Epithelial cell of proximal tubule (primary cell): ENCODE measurements at regions not wholly inside any gene's neighbourhood (a gene's known extent, or its start where the extent isn't known, plus 50 kb on each side); places are given as distances from the start of the nearest gene placed in this dataset.
"Not testable (repeated sequence)": the region's sequence is repeated elsewhere in the genome, so short reads cannot be mapped to it uniquely, and the experiment has no call there.

Source experiments
- DNase-seq: peaks from one replicate; pipeline ENCODE4 v3.0.0-alpha.2; 2011; ENCODE audit warnings: low read depth
- H3K4me3 ChIP-seq: 2 replicates; pipeline ENCODE4 v1.5.1; 2011; ENCODE audit warnings: low read depth, mild to moderate bottlenecking, low read length
- TF ChIP-seq, protein P1 (sequence below): conservative IDR thresholded peaks from 2 replicates; pipeline ENCODE4 v1.5.1; 2012; ENCODE audit warnings: low read depth, mild to moderate bottlenecking, low read length

DNA sequence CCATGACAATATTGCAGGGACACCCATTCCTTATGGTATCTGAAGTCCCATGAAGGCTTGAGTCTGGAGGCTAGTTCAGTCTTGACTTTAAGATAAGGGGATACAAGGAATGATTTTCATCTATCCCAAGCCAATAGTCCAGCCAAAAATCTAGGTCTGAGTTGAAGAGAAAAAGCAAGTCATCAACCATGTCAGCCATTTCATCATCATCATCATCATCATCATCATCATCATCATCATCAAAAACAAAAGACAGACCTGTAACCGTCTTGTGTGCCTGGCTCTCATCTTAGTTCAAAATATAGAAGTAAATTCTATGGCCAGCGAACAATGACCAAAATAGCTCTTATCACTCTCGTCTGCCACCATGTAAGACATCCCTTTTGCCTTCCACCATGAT is 59.5 kb upstream of the FAM90A26 start:
- DNase-seq, H3K4me3 ChIP-seq: not testable (repeated sequence)

DNA sequence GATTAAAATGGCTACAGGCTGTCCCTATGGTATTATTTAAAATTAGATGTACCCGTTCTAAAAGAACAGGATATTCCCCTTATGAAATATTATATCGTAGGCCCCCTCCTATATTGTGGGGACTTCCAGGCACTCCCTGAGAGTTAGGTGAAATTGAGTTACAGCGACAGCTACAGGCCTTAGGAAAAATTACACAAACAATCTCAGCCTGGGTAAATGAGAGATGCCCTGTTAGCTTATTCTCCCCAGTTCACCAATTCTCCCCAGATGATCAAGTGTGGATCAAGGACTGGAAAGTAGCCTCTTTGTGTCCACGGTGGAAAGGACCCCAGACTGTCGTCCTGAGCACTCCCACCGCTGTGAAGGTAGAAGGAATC is 67.1 kb upstream of the FAM90A26 start:
- TF ChIP-seq, protein P1, sequence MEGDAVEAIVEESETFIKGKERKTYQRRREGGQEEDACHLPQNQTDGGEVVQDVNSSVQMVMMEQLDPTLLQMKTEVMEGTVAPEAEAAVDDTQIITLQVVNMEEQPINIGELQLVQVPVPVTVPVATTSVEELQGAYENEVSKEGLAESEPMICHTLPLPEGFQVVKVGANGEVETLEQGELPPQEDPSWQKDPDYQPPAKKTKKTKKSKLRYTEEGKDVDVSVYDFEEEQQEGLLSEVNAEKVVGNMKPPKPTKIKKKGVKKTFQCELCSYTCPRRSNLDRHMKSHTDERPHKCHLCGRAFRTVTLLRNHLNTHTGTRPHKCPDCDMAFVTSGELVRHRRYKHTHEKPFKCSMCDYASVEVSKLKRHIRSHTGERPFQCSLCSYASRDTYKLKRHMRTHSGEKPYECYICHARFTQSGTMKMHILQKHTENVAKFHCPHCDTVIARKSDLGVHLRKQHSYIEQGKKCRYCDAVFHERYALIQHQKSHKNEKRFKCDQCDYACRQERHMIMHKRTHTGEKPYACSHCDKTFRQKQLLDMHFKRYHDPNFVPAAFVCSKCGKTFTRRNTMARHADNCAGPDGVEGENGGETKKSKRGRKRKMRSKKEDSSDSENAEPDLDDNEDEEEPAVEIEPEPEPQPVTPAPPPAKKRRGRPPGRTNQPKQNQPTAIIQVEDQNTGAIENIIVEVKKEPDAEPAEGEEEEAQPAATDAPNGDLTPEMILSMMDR: peak; percentile 42
- DNase-seq: not testable (repeated sequence)

DNA sequence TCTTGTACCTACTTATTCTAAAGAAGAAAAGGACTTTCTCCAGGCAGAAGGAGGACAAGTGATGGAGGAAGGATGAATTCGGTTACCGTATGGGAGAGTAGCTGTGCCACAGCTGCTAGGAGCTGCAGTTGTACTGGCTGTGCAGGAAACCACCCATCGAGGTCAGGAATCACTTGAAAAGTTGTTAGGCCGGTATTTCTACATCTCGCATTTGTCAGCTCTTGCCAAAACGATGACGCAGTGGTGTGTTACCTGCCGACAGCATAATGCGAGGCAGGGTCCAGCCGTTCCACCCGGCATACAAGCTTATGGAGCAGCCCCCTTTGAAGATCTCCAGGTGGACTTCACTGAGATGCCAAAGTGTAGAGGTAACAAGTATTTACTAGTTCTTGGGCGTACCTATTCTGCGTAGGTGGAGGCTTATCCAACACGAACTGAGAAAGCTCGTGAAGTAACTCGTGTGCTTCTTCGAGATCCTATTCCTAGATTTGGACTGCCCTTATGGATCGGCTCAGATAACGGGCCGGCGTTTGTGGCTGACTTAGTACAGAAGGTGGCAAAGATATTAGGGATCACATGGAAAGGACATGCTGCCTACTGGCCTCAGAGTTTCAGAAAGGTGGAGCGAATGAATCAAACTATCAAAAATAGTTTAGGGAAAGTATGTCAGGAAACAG is 67.6 kb upstream of the FAM90A26 start:
- H3K4me3 ChIP-seq, DNase-seq: not testable (repeated sequence)

More for the DNA sequence above, 67.1 kb upstream of the FAM90A26 start:
- not testable (repeated sequence) for H3K4me3 ChIP-seq

DNA sequence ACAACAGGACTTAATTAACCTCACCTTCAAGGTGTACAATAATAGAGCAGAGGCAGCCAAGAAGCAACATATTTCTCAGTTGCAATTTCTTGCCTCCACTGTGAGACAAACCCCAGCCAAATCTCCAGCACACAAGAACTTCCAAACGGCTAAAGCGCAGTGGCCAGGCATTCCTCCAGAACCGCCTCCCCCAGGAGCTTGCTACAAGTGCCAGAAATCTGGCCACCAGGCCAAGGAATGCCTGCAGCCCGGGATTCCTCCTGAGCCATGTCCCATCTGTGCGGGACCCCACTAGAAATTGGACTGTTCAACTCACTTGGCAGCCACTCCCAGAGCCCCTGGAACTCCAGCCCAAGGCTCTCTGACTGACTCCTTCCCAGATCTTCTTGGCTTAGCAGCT is 73.9 kb upstream of the FAM90A26 start:
- not testable (repeated sequence) for H3K4me3 ChIP-seq, DNase-seq

DNA sequence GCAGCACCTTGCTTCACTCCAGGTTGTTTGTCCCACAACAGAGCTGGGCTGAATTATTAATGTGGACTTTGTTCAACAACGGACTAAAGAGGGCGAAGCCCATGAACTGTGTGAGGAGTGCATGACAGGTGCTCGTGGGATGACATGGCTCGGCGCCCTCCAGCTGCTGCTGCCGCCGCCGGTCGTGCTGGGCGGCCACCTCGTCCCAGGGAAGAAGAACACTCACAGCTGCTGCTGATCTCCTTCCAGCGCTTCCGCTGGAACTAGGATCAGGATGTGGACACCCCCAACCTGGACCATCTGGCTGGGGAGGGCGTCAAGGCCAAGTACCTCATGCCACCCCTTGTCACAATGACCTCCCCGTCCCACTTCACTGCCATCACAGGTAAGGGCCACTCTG is 91.4 kb upstream of the FAM90A26 start:
- DNase-seq, H3K4me3 ChIP-seq: not testable (repeated sequence)

DNA sequence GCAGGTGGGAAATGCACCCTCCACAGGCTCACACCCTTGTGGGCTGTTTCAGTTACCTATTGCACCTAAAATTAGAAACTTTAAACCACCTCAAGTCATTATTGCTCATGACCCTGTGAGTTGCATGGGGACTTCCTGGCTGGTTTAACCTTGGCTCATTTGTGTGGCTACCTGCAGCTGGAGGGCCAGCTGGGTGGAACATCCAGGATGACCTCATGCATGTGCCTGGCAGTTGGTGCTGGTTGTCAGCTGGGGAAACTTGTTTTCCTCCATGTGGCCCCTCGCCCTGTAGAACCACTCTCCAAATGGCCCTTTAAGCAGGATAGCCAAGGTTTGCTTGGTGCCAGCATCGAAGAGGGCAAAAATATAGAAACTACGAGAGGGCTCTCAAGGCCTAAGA is 93.2 kb upstream of the FAM90A26 start:
- not testable (repeated sequence) for H3K4me3 ChIP-seq
- DNase-seq: peak; percentile 15

DNA sequence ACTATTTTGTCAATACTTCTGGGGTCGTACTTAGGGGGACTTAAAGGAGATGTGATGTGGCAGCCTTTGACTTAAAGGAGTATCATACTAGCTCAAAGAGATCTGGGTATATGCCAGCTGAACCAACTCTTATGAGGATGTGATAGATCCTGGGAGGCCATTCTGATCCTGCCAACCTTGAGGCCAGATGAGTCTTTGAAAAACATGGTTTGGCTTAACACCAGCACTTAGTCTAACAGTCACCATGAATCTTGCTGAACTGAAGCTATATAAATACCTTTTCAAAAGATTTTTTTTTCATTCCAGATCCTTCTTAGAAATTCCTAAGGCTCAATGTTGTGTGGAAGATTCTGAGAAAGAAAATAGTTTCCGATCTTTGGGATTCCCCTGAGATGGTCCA is 93.7 kb upstream of the FAM90A26 start:
- not testable (repeated sequence) for DNase-seq, H3K4me3 ChIP-seq

DNA sequence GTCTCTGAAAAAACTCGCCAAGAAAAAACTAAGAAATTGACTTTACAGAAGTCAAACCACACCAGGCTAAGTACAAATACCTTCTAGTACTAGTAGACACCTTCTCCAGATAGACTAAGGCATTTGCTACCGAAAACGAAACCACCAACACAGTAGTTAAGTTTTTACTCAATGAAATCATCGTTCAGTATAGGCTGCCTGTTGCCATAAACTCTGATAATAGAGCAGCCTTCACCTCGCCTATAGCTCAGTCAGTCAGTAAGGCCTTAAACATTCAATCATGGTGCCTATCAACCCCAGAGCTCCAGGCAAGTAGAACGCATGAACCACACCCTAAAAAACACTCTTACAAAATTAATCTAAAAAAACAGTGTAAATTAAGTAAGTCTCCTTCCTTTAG is 96.8 kb upstream of the FAM90A26 start:
- H3K4me3 ChIP-seq, DNase-seq: not testable (repeated sequence)

DNA sequence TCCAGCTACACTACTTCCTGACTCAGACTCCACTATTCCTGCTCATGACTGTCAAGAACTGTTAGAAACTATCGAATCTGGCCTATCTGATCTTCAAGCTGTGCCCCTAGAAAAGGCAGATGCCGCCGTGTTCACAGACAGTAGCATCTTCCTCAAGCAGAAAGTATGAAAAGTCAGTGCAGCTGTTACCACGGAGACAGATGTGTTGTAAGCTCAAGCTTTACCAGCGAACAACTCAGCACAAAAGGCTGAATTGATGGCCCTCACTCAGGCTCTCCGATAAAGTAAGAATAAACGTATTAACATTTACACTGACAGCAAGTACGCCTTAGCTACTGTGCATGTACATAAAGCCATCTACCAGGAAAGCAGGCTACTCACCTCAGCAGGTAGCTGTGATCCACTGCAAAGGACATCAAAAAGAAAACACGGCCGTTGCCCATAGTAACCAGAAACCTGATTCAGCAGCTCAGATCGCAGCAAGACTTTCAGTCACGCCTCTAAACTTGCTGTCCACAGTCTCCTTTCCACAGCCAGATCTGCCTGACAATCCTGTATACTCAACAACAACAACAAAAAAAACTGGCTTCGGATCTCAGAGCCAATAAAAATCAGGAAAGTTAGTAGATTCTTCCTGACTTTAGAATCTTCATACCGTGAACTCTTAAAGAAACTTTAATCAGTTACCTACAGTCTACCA is 97.5 kb upstream of the FAM90A26 start:
- DNase-seq: peak; percentile 9
- not testable (repeated sequence) for H3K4me3 ChIP-seq

DNA sequence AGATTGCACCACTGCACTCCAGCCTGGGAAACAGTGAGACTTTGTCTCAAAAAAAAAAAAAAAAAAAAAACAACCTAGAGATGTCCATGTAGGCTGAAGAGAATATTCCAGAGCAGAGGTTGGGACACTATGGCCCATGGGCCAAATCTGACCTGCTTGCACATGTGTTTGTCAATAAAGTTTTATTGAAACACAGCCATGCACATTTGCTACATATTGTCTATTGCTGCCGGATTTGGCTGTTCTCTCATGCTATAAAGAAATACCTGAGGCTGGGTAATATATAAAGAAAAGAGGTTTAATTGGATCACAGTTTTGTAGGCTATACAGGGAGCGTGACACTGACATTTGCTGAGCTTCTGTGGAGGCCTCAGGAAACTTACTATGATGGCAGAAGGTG is 102.3 kb upstream of the FAM90A26 start:
- DNase-seq, H3K4me3 ChIP-seq: not testable (repeated sequence)

DNA sequence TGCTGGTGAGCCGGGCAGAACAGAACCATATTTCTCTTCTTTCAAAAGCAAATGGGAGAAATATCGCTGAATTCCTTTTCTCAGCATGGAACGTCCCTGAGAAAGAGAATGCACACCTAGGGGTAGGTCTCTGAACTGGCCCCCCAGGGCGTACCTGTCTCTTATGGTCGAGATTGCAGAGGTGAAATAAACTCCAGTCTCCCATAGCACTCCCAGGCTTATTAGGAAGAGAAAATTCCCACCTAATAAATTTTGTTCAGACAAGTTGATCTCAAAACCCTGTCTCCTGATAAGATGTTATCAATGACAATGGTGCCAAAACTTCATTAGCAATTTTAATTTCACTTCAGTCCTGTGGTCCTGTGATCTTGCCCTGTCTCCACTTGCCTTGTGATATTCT is 106.6 kb upstream of the FAM90A26 start:
- not testable (repeated sequence) for H3K4me3 ChIP-seq, DNase-seq

DNA sequence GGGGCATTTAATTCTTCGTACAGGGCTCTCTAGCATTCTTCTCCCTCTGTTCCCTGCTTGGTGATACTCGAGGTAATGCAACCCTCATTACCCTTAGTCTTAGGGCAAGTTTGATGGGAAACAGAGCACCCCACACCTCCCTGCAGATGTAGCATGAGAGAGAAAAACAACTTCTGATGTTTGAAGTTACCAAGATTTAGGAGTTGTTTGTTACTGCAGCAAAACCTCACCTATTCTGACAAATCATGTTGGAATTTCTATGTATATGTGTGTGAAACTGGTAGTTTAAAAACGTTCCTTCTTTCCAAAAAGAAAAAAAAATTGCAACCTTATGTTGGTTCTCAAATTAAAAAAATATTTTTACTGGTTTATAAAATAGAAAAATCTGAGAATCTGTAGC is 145.3 kb upstream of the FAM90A26 start:
- H3K4me3 ChIP-seq, DNase-seq: not testable (repeated sequence)

DNA sequence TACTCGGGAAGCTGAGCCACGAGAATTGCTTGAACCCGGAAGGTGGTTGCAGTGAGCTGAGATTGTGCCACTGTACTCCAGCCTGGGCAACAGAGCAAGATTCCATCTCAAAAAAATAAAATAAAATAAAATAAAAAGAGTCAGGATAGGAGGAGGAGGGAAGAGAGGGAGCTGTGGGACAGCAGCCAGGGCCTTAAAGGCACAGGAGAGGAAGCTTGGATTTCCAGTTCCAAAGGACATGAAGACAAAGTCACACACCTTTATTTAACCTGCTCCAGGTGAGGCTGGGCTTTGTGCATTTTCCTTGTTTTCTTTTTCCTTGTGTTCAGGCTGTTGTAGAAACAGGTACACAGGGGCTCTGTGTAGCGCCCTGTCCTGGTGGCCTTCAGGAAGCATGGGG is 138.2 kb upstream of the HMX1 start:
- H3K4me3 ChIP-seq, DNase-seq: not testable (repeated sequence)

DNA sequence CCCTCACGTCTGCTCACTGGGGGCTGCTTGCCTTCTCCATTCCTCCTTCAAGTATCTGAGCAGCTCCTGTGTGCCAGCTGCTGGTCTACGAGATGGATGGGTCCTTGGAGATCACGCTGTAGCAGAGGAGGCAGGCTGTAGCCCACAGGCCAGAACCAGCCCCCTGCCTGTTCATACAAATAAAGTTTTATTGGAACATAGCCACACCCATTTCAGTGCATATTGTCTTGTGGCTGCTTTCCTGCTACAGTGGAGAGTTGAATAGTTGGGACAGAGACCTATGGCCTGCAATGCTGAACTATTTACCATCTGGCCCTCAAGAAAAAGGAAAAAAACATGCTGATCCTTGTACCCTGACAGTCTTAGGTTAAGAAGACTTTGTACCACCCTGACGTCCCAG is 136.8 kb upstream of the HMX1 start:
- DNase-seq, H3K4me3 ChIP-seq: not testable (repeated sequence)

DNA sequence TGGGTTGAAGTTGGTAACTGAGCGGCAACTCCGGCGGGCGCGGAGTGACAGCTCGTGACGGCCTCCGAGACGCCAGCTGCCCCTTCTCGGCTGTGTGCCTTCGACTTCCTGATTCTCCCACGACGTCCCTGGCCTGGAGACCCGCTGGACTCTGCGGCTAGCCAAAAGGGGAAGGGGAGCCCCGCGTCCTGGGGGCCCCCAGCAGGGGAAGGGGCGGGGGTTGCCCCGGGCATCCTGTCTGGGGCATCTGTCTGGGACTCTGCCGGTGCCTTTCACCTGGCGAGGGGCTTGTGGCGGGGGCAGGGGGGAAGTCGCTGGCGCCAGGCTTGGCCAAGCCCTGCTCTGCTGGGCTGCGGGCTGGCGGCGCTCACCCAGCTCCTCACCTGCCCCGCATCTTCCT is 129.5 kb upstream of the HMX1 start:
- not testable (repeated sequence) for DNase-seq
- peak overlapping the region; percentile 16 for H3K4me3 ChIP-seq
